Right atrium auricular region (tissue), 2 donors: ENCODE measurements at regions not wholly inside any gene's neighbourhood (a gene's known extent, or its start where the extent isn't known, plus 50 kb on each side); places are given as distances from the start of the nearest gene placed in this dataset.

Experiments
- DNase-seq: peaks from one replicate; pipeline ENCODE4 v3.0.0-alpha.2; 2019; ENCODE audit warnings: low spot score
- H3K27ac ChIP-seq, 2 donors: fragments of 200-600 bp; sonication (generic); 1 replicate in 1 of 2; 2 replicates in 1 of 2; pipeline ENCODE4 v1.5.1; 2016 to 2019
- H3K27me3 ChIP-seq, 2 donors: fragments of 200-600 bp; sonication (generic); one replicate each; pipeline versions ENCODE4 v1.5.1 to v1.6.0; 2017 to 2019
- H3K36me3 ChIP-seq: fragments of 200-600 bp; sonication (generic); one replicate; pipeline ENCODE4 v1.5.1; 2016
- H3K4me1 ChIP-seq, 2 donors: fragments of 200-600 bp; sonication (generic); one replicate each; pipeline versions ENCODE4 v1.5.1 to v1.6.0; 2017 to 2019
- H3K4me3 ChIP-seq, 2 donors: fragments of 200-600 bp; sonication (generic); 1 replicate in 1 of 2; 2 replicates in 1 of 2; pipeline ENCODE4 v1.5.1; 2017 to 2019; ENCODE audit warnings: mild to moderate bottlenecking in 1 of 2, moderate library complexity in 1 of 2
- H3K9me3 ChIP-seq, 2 donors: fragments of 200-600 bp; sonication (generic); one replicate each; pipeline ENCODE4 v1.5.1; 2019
- TF ChIP-seq, protein P1 (sequence below), 2 donors: fragments of 200-600 bp; sonication (generic); IDR thresholded peaks; one replicate each; pipeline ENCODE4 v1.5.1; 2019; ENCODE audit warnings: antibody characterized with exemption in 2 of 2

GRCh38 chr2:128774320-128775216 lies 455.9 kb upstream of the HS6ST1 start:
- peak; percentile 50 for DNase-seq

GRCh38 chr2:128775217-128775913 lies 456.7 kb upstream of the HS6ST1 start:
- H3K27ac ChIP-seq, result no peak overlapping the region
- DNase-seq, result peak; percentile 43
- no peak overlapping the region for H3K4me3 ChIP-seq
- peaks cover 0 to 23% of the 10 kb centered on the region in 2 donors for H3K4me1 ChIP-seq
- no peaks in the 10 kb centered on the region for H3K27me3 ChIP-seq
- TF ChIP-seq, protein P1, sequence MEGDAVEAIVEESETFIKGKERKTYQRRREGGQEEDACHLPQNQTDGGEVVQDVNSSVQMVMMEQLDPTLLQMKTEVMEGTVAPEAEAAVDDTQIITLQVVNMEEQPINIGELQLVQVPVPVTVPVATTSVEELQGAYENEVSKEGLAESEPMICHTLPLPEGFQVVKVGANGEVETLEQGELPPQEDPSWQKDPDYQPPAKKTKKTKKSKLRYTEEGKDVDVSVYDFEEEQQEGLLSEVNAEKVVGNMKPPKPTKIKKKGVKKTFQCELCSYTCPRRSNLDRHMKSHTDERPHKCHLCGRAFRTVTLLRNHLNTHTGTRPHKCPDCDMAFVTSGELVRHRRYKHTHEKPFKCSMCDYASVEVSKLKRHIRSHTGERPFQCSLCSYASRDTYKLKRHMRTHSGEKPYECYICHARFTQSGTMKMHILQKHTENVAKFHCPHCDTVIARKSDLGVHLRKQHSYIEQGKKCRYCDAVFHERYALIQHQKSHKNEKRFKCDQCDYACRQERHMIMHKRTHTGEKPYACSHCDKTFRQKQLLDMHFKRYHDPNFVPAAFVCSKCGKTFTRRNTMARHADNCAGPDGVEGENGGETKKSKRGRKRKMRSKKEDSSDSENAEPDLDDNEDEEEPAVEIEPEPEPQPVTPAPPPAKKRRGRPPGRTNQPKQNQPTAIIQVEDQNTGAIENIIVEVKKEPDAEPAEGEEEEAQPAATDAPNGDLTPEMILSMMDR (IDR thresholded peaks at IDR 0.05), result no peak
- H3K36me3 ChIP-seq, result no peaks in the 10 kb centered on the region
- no peaks in the 10 kb centered on the region for H3K9me3 ChIP-seq

More at GRCh38 chr2:128774320-128775216, 455.9 kb upstream of the HS6ST1 start:
- H3K27me3 ChIP-seq, result no peaks in the 10 kb centered on the region
- peaks cover 0 to 23% of the 10 kb centered on the region in 2 donors for H3K4me1 ChIP-seq
- no peaks in the 10 kb centered on the region for H3K36me3 ChIP-seq
- TF ChIP-seq, protein P1 (IDR thresholded peaks at IDR 0.05), result no peak
- no peak overlapping the region for H3K4me3 ChIP-seq
- no peak overlapping the region for H3K27ac ChIP-seq
- no peaks in the 10 kb centered on the region for H3K9me3 ChIP-seq

GRCh38 chr2:128775914-128776285 lies 457.2 kb upstream of the HS6ST1 start:
- Histone ChIP-seq H3K4me3 (no peak overlapping the region), H3K4me1 (peaks cover 0 to 19% of the 10 kb centered on the region in 2 donors), H3K27me3 (no peaks in the 10 kb centered on the region), H3K9me3 (no peaks in the 10 kb centered on the region), H3K27ac (no peak overlapping the region), H3K36me3 (no peaks in the 10 kb centered on the region)
- DNase-seq, result peak; percentile 43
- TF ChIP-seq, protein P1 (IDR thresholded peaks at IDR 0.05), result no peak

GRCh38 chr2:128776461-128777195 lies 458.0 kb upstream of the HS6ST1 start:
- TF ChIP-seq, protein P1 (IDR thresholded peaks at IDR 0.05), result no peak
- peak; percentile 34 for DNase-seq
- no peak overlapping the region for H3K27ac ChIP-seq
- peaks cover 0 to 18% of the 10 kb centered on the region in 2 donors for H3K4me1 ChIP-seq
- no peaks in the 10 kb centered on the region for H3K9me3 ChIP-seq
- no peaks in the 10 kb centered on the region for H3K36me3 ChIP-seq
- H3K27me3 ChIP-seq, result no peaks in the 10 kb centered on the region
- H3K4me3 ChIP-seq, result no peak overlapping the region

- peak; percentile 34 for DNase-seq
- H3K36me3 ChIP-seq, result no peaks in the 10 kb centered on the region
- H3K27me3 ChIP-seq, result no peaks in the 10 kb centered on the region
- no peak overlapping the region for H3K27ac ChIP-seq
- no peaks in the 10 kb centered on the region for H3K9me3 ChIP-seq
- TF ChIP-seq, protein P1 (IDR thresholded peaks at IDR 0.05), result no peak
- H3K4me3 ChIP-seq, result no peak overlapping the region
- peaks cover 0 to 18% of the 10 kb centered on the region in 2 donors for H3K4me1 ChIP-seq
Observed at GRCh38 chr2:128777196-128778035, 458.7 kb upstream of the HS6ST1 start.
